Activated CD4-positive, alpha-beta T cell treated with anti-CD3 and anti-CD28 coated beads, Interleukin-2, amount 50 U/mL, for 16 hours (primary cell): ENCODE measurements at regions not wholly inside any gene's neighbourhood (a gene's known extent, or its start where the extent isn't known, plus 50 kb on each side); places are given as distances from the start of the nearest gene placed in this dataset.

Experiments
- DNase-seq: peaks from one replicate; pipeline ENCODE4 v3.0.0-alpha.2; 2020

GRCh38 chr4:163582703-163583102 lies 88.2 kb downstream of the TMA16 start:
- no peak for DNase-seq

GRCh38 chr4:163587867-163588266 lies 93.4 kb downstream of the TMA16 start:
- peak; percentile 3 for DNase-seq

GRCh38 chr4:163588532-163588931 lies 94.0 kb downstream of the TMA16 start:
- no peak for DNase-seq

GRCh38 chr4:163590103-163590502 lies 95.6 kb downstream of the TMA16 start:
- no peak for DNase-seq

GRCh38 chr4:163590619-163591264 lies 96.3 kb downstream of the TMA16 start:
- no peak for DNase-seq

GRCh38 chr4:163591614-163592020 lies 97.1 kb downstream of the TMA16 start:
- no peak for DNase-seq

- no peak for DNase-seq
These were observed 97.7 kb downstream of the TMA16 start for GRCh38 chr4:163592212-163592611.

- no peak for DNase-seq
These were observed 101.1 kb downstream of the TMA16 start for GRCh38 chr4:163595580-163595979.

- DNase-seq: no peak
These were observed 103.5 kb downstream of the TMA16 start for GRCh38 chr4:163598028-163598427.

GRCh38 chr4:163598489-163598888 lies 104.0 kb downstream of the TMA16 start:
- DNase-seq: no peak

GRCh38 chr4:163600727-163601126 lies 106.2 kb downstream of the TMA16 start:
- no peak for DNase-seq

- no peak for DNase-seq
These were observed 108.8 kb downstream of the TMA16 start for GRCh38 chr4:163603257-163603656.

- no peak for DNase-seq
These were observed 112.6 kb downstream of the TMA16 start for GRCh38 chr4:163606896-163607691.

- DNase-seq: no peak
These were observed 114.5 kb downstream of the TMA16 start for GRCh38 chr4:163609019-163609418.

- no peak for DNase-seq
These were observed 116.2 kb downstream of the TMA16 start for GRCh38 chr4:163610648-163611047.

- no peak for DNase-seq
These were observed 116.7 kb downstream of the TMA16 start for GRCh38 chr4:163611182-163611581.

- no peak for DNase-seq
These were observed 117.4 kb downstream of the TMA16 start for GRCh38 chr4:163611784-163612445.

- DNase-seq: no peak
These were observed 118.3 kb downstream of the TMA16 start for GRCh38 chr4:163612762-163613161.

- DNase-seq: no peak
These were observed 118.9 kb downstream of the TMA16 start for GRCh38 chr4:163613383-163613782.

- no peak for DNase-seq
These were observed 120.4 kb downstream of the TMA16 start for GRCh38 chr4:163614866-163615265.

- DNase-seq: no peak
These were observed 124.4 kb downstream of the TMA16 start for GRCh38 chr4:163618845-163619244.

- no peak for DNase-seq
These were observed 126.2 kb downstream of the TMA16 start for GRCh38 chr4:163620738-163621137.

GRCh38 chr4:163621821-163622220 lies 127.3 kb downstream of the TMA16 start:
- DNase-seq: no peak
